HG02571 (cell line): ENCODE measurements at regions not wholly inside any gene's neighbourhood (a gene's known extent, or its start where the extent isn't known, plus 50 kb on each side); places are given as distances from the start of the nearest gene placed in this dataset.
"Not testable (repeated sequence)": the region's sequence is repeated elsewhere in the genome, so short reads cannot be mapped to it uniquely, and the experiment has no call there.

Experiments
- ATAC-seq: cut with Tn5 transposase; IDR thresholded peaks from one replicate; pipeline ENCODE4 v1.9.1; 2021; ENCODE audit warnings: mild to moderate bottlenecking, moderate library complexity; ENCODE audit not compliant: unreplicated experiment

DNA sequence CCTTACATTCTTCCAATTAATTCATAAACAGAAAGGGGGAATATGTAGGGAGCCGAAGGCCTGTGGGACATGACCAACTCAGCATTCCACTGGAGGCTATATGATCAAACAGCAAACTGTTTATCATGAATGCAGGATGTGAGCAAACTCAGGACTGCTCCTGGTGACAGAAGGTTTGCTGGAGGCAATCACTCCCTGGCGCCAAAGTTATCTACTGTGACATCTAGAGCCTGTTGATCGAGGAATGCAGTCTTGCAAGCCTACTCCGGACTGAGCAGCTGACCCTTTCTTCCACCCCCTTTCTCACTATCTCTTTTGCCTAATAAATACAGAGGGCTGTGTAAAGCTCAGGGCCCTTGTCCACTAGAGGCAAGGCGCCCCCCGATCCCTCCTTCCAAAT lies 122.0 kb upstream of the ZCCHC13 start:
- not testable (repeated sequence) for ATAC-seq

DNA sequence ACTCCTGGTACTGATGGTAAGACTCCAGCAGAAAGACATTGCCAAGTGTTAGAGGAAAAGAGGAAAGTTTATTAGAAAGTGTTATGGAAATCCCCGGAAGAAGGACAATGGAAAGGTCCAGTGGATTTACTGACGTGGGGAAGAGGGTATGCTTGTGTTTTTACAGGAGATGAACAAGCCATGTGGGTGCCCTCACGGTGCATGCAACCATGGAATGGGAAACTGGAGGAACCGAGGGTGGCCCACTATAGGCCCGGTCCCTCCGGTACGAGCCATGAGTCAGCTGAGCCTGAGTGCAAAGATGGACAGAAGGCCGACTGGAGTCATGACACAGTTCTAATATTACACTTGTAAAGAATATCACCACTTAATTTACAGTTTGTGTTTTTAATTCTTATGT lies 123.3 kb upstream of the ZCCHC13 start:
- no peak for ATAC-seq

DNA sequence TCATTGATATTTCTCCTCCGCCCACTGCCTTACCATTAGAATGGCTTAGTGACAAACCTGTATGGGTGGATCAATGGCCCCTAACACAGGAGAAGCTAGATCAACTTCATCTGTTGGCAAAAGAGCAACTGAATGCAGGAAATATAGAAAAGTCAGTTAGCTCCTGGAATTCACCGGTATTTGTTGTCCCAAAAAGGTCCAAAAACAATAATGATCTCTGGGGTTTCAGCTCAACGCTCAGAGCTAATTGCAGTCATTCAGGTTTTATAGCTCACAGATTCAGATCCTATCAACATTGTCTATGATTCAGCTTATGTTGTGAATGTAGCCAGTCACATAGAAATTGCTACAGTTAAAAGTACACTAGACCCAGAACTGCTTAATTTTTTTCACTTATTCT lies 124.0 kb upstream of the ZCCHC13 start:
- no peak for ATAC-seq

DNA sequence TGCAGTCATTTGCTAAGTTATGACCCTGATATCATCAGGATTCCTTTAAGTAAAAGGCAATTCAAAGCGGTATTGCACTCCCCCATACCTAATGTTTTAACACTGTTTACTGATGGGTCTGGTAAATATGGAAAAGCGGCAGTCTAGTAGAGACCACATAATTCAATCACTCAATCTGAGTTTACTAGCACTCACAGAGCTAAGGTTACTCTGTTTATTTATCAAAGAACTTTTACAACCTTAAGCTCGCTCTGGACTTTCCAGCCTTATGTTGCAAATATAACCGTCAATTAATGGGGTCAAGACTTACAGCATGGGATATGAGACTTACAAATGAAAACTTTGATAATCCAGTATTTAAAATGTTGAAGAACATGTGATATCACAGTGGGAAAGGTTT lies 124.5 kb upstream of the ZCCHC13 start:
- ATAC-seq = no peak

DNA sequence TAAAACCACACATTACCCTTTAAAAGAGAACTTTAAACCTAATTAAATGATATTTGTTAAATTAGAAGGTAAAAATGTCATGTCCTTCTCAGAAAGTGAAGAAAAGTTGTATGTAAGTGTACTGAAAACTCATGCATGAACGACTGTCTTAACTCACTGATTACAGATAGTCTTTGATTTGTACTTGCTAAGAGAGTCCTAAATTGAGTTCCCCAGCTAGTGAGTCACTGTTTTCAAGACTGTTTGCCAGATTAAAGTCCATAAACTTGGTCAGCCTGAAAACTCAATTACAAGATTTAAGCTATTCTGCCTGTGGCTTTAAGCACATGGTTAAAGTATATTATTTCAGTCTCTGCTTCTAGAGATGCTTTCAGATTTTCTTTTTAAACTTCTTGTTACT lies 124.9 kb upstream of the ZCCHC13 start:
- ATAC-seq = no peak

DNA sequence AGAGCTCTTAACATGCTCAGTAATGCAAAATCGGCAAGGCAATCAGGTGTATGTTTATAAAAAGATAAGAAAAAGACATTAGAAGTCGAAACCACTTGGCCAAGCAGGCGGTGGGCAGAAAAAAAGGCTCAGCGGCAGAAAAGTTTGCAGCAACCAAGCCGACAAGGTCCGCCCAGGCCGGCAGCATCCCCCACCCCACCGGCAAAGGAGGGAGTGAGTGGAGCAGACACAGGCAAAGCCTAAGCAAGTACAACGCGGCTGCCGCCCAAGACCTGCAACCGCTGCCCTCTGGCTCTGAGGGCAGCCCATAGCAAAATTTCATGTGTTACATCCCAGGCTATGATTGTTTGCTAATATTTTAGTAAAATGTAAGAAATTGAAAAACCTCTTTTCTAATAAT lies 125.4 kb upstream of the ZCCHC13 start:
- ATAC-seq = no peak

DNA sequence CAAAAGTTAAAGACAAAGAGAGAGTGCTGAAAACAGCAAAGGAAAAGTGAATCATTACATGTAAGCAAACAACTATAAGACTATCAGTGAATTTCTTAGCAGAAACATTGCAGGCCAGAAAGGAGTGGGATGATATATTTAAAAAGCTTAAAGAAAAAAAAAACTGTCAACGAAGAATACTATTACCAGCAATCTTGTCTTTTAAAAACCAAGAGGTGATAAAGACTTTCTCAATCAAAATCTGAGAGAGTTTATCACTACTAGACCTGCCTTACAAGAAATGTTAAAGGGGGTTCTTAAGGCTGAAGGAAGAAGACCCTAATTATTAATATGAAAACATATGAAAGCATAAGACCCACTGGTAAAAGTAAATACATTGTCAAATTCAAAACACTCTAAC lies 132.5 kb upstream of the ZCCHC13 start:
- no peak for ATAC-seq

DNA sequence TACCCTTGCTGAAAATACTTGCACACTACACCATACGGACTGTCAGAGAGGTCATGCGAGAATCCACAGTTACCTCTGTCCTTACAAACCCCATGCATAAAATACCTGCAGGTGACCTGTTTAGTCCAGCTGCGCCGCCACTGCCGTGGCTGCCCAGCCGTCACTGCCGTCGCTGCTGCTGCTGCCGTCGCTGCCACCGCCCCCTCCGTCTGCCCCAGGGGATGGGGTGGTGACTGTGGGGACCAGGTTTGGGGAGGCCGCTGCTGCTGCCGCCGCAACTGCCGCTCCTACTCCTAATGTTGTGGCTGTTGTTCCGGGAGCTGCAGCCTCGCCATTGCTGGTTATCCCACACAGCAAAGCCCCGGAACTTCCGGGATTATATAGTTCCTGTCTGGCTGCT lies 141.8 kb upstream of the ZCCHC13 start:
- no peak for ATAC-seq

DNA sequence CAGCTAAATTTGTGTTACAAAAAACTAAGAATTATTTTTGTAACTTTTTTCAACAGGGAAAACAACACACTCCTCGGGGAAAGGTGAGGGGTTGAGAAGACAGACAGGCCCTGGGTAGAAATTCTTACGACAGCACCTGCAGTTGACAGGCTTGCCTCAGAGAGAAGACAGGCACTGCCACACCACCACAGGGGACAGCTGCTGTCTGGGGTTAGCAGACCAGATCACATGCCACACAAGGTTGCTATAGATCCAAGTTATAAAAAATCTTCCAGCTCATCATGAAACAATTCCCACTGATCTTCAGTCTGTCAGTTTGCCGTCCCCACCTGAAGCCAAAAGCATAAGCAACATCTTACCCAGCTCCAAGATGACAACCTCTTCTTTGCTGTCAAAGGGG lies 143.2 kb upstream of the ZCCHC13 start:
- no peak for ATAC-seq

DNA sequence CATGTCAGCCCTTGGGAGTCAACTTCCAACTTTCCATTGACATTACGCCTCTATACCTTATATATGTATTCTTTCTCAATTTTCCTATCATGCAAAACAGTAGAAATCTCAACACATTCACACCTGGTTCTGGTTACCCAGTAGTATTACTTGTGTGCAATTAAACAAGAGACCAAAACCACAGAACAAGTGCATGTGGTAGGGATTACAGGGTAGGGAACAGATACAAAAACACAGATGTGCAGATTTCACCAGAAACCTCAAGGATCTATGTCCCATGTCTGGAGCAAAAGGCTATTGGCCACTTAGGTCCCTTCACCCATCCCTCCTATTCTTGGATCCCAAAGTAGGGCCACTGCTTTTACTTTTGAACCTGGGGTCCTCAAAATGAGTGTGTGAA lies 143.6 kb upstream of the ZCCHC13 start:
- no peak for ATAC-seq

DNA sequence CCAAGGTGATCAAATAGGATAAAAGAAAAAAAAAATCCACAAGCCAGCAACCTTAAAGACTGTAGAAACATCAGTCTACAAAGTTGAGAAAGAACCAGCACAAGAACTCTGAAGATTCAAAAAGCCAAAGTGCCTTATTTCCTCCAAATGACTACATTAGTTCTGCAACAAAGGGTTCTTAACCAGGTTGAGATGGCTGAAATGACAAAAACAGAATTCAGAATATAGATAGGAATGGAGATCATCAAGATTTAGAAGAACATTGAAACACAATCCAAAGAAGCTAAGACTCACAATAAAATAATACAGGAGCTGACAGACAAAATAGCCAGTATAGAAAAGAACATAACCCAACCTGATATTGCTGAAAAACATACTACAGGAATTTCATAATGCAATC lies 156.5 kb upstream of the ZCCHC13 start:
- ATAC-seq = no peak

DNA sequence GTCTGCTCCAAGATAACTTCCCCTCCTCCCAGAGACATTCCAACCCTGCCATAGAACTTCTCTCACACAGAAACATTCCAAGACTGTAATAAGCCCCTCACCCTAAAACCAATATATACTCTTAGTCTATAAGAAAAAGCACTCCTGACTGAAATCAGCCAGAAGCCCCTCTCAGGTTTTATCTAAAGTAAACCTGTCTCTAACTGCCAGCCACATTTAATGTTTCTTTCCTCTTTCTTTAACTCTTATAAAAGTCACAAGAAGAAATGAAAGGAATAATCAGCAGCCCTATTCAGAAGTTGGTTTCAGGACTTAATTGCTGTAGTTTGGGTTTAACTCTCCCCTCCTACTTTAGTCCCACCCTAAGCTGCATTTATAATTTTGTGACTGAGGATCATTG lies 165.0 kb upstream of the ZCCHC13 start:
- ATAC-seq = no peak

DNA sequence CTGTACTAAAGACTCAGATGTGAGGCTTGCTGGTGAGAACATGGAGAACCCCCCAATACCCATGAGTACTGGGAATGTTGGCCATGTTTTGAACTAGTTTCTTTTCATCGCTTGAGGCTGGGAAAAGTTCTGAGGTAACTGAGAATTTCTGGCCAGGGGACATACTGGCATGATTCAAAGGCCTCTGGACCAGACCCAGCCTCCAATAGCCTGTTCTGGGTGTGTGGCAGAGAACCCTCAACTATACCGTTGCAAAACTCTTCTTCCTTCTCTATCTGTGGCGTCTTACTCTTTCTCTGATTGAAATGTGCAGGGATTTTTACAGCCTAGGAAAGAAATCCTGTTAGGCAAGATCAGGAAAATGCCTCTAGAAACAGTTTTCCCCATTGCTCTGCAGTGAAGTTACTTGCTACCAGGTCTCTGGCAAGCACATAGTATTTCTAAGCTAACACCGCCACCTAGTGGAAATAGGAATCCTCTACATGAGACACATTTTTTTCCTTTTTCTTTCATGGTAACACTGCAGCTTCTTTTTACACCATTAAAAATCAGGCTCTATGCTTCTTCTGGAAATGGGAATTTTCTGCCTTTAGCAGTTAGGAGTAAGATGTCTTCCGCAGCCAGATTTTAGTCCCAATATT lies 170.7 kb upstream of the ZCCHC13 start:
- ATAC-seq = peak; percentile 82

DNA sequence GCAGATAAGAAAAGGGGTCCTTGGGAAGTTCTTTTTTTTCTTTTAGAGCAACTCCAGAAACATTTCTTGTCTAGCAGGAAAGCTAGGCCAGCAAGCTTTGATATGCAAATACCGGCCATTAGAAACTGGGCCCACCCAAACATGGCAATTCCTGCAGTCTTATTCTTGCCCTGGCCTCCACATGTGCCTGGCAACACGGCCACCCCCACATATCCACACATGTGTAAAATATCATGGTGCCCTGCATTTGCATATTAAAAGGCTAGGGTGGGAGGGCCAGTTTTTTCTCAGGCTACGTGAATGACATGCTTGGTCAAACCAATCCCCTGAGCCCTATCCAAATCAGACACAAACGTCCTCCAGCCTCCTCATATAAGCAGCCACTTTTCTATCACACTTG lies 171.7 kb upstream of the ZCCHC13 start:
- no peak for ATAC-seq

DNA sequence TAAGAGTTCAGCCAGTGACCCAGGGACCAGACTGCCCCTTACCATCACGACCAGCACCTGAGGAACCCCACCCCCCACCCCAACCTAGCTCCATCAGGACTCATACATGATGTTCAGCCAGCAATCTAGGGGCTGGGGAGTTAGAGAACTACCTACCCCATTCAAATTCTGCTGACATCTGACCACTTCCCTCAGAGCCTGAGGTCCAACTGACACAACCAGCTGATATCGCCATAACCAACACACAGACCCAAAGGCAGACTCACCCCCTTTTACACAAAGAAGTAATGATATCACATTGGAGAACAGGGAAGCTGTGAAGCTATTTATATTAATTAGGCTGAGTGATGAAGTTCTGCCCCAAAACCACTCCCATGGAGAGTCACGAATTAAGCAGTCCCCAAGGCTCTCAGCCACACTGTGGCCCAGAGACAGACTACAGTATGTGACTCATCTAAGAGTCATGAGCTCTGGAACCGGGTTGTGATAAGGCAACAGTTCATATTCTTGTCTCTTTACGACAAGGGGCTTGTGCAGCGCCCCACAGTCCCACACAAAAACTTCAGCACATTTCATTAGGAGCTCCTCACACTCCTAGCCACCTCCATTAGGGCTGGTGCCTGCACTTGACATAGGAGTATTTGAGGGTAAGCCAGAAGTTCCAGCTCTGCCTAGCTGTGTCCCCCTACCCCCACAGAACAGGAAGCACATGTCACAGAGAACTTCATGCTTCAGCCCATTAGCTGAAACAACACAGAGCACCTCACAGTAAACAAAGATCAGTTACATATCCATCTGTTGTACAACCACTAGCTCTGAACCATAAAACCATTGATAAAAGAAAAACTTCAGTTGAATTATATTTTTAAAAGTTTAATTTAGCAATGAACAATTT lies 184.7 kb upstream of the ZCCHC13 start:
- ATAC-seq = no peak

DNA sequence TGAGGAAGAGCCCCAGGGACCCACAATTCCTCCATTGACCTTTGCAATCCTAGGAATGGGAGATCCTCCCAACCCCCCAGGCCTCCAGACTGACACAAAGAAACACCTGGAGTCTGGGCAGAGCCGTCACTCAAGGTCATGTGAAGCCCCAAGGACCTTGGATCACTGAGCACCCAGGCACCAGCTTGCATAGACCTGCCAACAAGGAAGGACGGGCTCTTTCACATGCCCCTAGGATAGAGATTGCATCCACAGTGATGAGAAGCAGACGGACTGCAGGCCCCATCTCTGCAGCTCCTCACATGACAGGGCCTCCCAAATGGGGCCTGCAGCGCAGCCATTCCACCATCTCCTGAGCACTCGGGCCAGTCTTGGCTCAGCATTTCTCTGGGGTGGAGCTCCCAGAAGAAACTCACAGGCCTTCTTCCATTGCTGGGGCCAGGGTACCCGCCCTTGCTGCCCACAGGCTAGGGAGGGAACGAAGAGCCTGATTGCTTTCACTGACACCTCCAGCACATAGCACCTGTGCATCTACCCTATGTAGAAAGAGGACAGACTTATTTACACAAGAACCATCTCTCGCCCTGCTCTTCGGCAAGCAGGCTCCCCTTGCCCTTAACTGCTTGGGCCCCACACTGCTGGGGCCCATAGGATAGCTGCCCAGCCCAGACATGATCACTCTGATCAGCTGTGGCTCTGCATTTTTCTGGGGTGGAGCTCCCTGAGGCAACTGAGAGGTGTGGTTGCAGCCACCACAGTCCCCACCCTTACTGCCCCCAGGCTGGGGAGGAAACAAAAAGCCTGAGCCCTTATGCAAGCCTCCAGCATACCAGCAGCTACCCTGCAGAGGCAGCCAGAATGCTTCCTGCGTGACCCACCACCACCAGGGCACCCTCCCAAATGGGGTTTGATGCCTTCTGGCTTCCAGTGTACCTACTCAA lies 185.7 kb upstream of the ZCCHC13 start:
- no peak for ATAC-seq

DNA sequence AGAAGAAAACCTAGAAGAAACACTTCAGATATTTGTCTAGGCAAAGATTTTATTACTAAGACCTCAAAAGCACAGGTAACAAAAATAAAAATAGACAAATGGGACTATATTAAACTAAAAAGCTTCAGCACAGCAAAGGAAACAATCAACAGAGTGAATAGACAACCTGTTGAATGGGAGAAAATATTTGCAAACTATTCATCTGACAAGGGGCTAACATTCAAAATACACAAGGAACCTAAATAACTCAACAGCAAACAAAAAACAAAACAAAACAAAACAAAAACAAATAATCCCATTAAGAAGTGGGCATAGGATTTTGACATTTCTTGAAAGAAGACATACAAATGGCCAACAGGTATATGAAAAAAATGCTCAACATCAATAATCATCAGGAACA lies 192.7 kb upstream of the ZCCHC13 start:
- ATAC-seq = no peak

DNA sequence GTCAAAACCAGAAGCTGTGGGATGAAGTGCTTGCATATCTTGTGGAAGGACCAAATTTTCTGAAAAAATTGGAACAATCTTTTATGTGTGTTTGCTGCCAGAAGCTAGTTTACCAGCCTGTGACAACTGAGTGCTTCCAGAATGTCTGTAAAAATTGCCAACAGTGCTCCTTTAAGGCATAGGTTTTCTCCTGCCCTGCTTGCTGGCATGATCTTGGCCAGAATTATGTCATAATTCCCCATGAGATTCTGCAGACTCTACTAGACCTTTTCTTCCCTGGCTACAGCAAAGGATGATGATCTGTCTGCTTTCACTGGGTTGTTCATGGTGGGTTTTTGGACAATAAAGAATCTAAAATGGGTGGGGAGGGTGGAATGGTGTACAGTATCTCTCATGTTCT lies 196.3 kb upstream of the ZCCHC13 start:
- no peak for ATAC-seq

DNA sequence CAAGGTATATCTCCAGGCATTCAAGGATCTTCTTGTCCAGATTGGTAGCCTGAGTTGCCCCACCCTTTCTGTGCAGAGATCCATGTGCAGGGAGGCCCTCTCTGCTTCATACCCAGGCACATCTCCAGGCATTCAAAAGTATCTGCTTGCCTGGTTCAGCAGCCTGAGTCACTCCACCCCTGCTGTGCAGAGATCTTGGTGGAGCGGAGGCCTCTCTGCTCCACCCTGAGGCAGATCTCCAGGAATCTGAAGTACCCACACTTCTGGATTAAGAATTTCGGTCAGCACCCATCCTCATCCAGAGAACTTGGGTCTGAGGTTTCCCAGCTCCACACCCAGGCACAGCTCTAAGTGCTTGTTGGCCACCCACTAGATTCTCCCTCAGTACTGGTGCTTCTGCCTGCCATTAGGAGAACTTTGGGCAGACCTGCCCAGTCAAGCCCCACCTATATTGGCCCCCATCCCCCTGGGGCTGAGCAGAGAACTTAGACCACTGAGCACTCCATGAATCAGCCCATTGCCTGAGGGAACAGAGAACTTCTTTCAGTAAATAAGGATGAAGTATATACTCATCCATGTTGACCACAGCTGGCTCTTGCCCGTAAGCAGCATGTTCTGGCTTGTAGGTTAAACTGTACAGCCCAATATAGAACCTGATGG lies 199.5 kb upstream of the ZCCHC13 start:
- no peak for ATAC-seq

DNA sequence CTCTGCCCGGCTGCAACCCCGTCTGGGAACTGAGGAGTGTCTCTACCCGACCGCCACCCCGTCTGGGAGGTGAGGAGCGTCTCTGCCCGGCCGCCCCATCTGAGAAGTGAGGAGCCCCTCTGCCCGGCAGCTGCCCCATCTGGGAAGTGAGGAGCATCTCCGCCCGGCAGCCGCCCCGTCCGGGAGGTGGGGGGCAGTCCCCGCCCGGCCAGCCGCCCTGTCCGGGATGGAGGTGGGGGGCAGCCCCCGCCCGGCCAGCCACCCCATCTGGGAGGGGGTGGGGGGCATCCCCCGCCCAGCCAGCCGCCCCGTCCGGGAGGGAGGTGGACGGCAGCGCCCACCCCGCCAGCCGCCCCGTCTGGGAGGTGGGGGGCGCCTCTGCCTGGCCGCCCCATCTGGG lies 205.6 kb upstream of the ZCCHC13 start:
- not testable (repeated sequence) for ATAC-seq

DNA sequence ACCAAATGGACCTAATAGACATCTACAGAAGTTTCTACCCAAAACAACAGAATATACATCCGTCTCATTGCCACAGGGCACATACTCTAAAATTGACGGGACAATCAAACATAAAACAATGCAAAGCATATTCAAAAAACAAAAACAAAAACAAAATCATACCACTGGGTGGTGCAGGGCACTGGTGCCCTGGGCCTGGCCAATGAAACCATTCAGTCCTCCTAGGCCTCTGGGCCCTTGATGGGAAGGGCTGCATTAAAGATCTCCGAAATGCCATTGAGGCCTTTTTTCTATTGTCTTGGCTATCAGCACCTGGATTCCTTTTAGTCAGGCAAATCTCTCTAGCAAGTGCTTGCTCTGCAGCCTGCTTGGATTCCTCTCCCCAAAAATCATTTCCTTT lies 213.9 kb upstream of the ZCCHC13 start:
- no peak for ATAC-seq
